HG02623 (cell line): ENCODE measurements at regions not wholly inside any gene's neighbourhood (a gene's known extent, or its start where the extent isn't known, plus 50 kb on each side); places are given as distances from the start of the nearest gene placed in this dataset.
A peak's percentile ranks its signal among the peaks of the same experiment; 100 is the strongest.

Experiments used
- ATAC-seq: cut with Tn5 transposase; IDR thresholded peaks from one replicate; pipeline ENCODE4 v1.9.1; 2021; ENCODE audit warnings: moderate library complexity; ENCODE audit not compliant: unreplicated experiment

GRCh38 chr12:78403681-78404080 lies 460.9 kb upstream of the SYT1 start:
- no peak for ATAC-seq

GRCh38 chr12:78406213-78406612 lies 458.4 kb upstream of the SYT1 start:
- ATAC-seq = no peak

- peak; percentile 86 for ATAC-seq
Observed at GRCh38 chr12:78406828-78407227, 457.7 kb upstream of the SYT1 start.

GRCh38 chr12:78407722-78408121 lies 456.9 kb upstream of the SYT1 start:
- no peak for ATAC-seq

- no peak for ATAC-seq
Observed at GRCh38 chr12:78414071-78414470, 450.5 kb upstream of the SYT1 start.

- ATAC-seq = peak; percentile 63
Observed at GRCh38 chr12:78418919-78419318, 445.7 kb upstream of the SYT1 start.

GRCh38 chr12:78419513-78419912 lies 445.1 kb upstream of the SYT1 start:
- ATAC-seq = no peak

GRCh38 chr12:78420991-78421390 lies 443.6 kb upstream of the SYT1 start:
- ATAC-seq = no peak

- ATAC-seq = no peak
Observed at GRCh38 chr12:78430551-78430950, 434.0 kb upstream of the SYT1 start.

GRCh38 chr12:78431931-78432330 lies 432.6 kb upstream of the SYT1 start:
- ATAC-seq = no peak

GRCh38 chr12:78439666-78440065 lies 424.9 kb upstream of the SYT1 start:
- no peak for ATAC-seq

GRCh38 chr12:78441737-78442453 lies 422.7 kb upstream of the SYT1 start:
- ATAC-seq = no peak

GRCh38 chr12:78442454-78442801 lies 422.1 kb upstream of the SYT1 start:
- no peak for ATAC-seq

- no peak for ATAC-seq
Observed at GRCh38 chr12:78446555-78446954, 418.0 kb upstream of the SYT1 start.

- ATAC-seq = no peak
Observed at GRCh38 chr12:78447373-78447772, 417.2 kb upstream of the SYT1 start.

GRCh38 chr12:78448692-78449091 lies 415.9 kb upstream of the SYT1 start:
- no peak for ATAC-seq

GRCh38 chr12:78455991-78456390 lies 408.6 kb upstream of the SYT1 start:
- ATAC-seq = no peak

GRCh38 chr12:78457938-78458337 lies 406.6 kb upstream of the SYT1 start:
- ATAC-seq = peak; percentile 100

- no peak for ATAC-seq
Observed at GRCh38 chr12:78470354-78471195, 394.0 kb upstream of the SYT1 start.

GRCh38 chr12:78473136-78473535 lies 391.4 kb upstream of the SYT1 start:
- no peak for ATAC-seq

GRCh38 chr12:78473561-78473960 lies 391.0 kb upstream of the SYT1 start:
- no peak for ATAC-seq

GRCh38 chr12:78483767-78484315 lies 380.7 kb upstream of the SYT1 start:
- ATAC-seq = no peak
